ENCODE measurements at regions not wholly inside any gene's neighbourhood (a gene's known extent, or its start where the extent isn't known, plus 50 kb on each side); places are given as distances from the start of the nearest gene placed in this dataset.
A peak's percentile ranks its signal among the peaks of the same experiment; 100 is the strongest.

GRCh38 chr14:99075061-99075460 lies 196.9 kb downstream of the BCL11B start:
- no peak overlapping the region for H3K4me3 ChIP-seq (ENCODE audit: low read depth, low read length)
- no peak for DNase-seq (ENCODE audit: low read depth)

GRCh38 chr14:99075771-99076375 lies 196.1 kb downstream of the BCL11B start:
- no peak overlapping the region for H3K4me3 ChIP-seq (ENCODE audit: low read depth, low read length)

GRCh38 chr14:99077076-99077843 lies 194.7 kb downstream of the BCL11B start:
- H3K4me3 ChIP-seq (ENCODE audit: low read depth, low read length), result no peak overlapping the region
- DNase-seq (ENCODE audit: low read depth), result no peak

More at GRCh38 chr14:99075771-99076375, 196.1 kb downstream of the BCL11B start:
- DNase-seq (ENCODE audit: low read depth), result no peak

- H3K4me3 ChIP-seq (ENCODE audit: low read depth, low read length), result no peak overlapping the region
- no peak for DNase-seq (ENCODE audit: low read depth)
These were observed 194.2 kb downstream of the BCL11B start for GRCh38 chr14:99077844-99078236.

GRCh38 chr14:99078426-99078825 lies 193.6 kb downstream of the BCL11B start:
- H3K4me3 ChIP-seq (ENCODE audit: low read depth, low read length), result no peak overlapping the region
- DNase-seq (ENCODE audit: low read depth), result no peak

GRCh38 chr14:99079061-99079727 lies 192.8 kb downstream of the BCL11B start:
- H3K4me3 ChIP-seq (ENCODE audit: low read depth, low read length), result no peak overlapping the region
- DNase-seq (ENCODE audit: low read depth), result no peak

GRCh38 chr14:99080306-99080705 lies 191.7 kb downstream of the BCL11B start:
- no peak for DNase-seq (ENCODE audit: low read depth)
- H3K4me3 ChIP-seq (ENCODE audit: low read depth, low read length), result no peak overlapping the region

GRCh38 chr14:99081156-99081765 lies 190.7 kb downstream of the BCL11B start:
- no peak for DNase-seq (ENCODE audit: low read depth)
- H3K4me3 ChIP-seq (ENCODE audit: low read depth, low read length), result no peak overlapping the region

GRCh38 chr14:99081880-99082279 lies 190.1 kb downstream of the BCL11B start:
- no peak overlapping the region for H3K4me3 ChIP-seq (ENCODE audit: low read depth, low read length)

GRCh38 chr14:99093532-99094517 lies 178.2 kb downstream of the BCL11B start:
- peak; percentile 4 for DNase-seq (ENCODE audit: low read depth)
- no peak overlapping the region for H3K4me3 ChIP-seq (ENCODE audit: low read depth, low read length)

More at GRCh38 chr14:99081880-99082279, 190.1 kb downstream of the BCL11B start:
- DNase-seq (ENCODE audit: low read depth), result no peak

- no peak overlapping the region for H3K4me3 ChIP-seq (ENCODE audit: low read depth, low read length)
- DNase-seq (ENCODE audit: low read depth), result no peak
These were observed 177.1 kb downstream of the BCL11B start for GRCh38 chr14:99094901-99095300.

- no peak overlapping the region for H3K4me3 ChIP-seq (ENCODE audit: low read depth, low read length)
- DNase-seq (ENCODE audit: low read depth), result no peak
These were observed 176.6 kb downstream of the BCL11B start for GRCh38 chr14:99095369-99095768.

GRCh38 chr14:99098199-99098598 lies 173.8 kb downstream of the BCL11B start:
- DNase-seq (ENCODE audit: low read depth), result no peak

GRCh38 chr14:99099051-99099787 lies 172.8 kb downstream of the BCL11B start:
- no peak for DNase-seq (ENCODE audit: low read depth)
- no peak overlapping the region for H3K4me3 ChIP-seq (ENCODE audit: low read depth, low read length)

More at GRCh38 chr14:99098199-99098598, 173.8 kb downstream of the BCL11B start:
- H3K4me3 ChIP-seq (ENCODE audit: low read depth, low read length), result no peak overlapping the region

GRCh38 chr14:99100497-99101270 lies 171.3 kb downstream of the BCL11B start:
- H3K4me3 ChIP-seq (ENCODE audit: low read depth, low read length), result no peak overlapping the region
- DNase-seq (ENCODE audit: low read depth), result no peak

- DNase-seq (ENCODE audit: low read depth), result no peak
- H3K4me3 ChIP-seq (ENCODE audit: low read depth, low read length), result no peak overlapping the region
These were observed 170.0 kb downstream of the BCL11B start for GRCh38 chr14:99101855-99102461.

- DNase-seq (ENCODE audit: low read depth), result no peak
- no peak overlapping the region for H3K4me3 ChIP-seq (ENCODE audit: low read depth, low read length)
These were observed 155.2 kb downstream of the BCL11B start for GRCh38 chr14:99116741-99117295.
